Progenitor cell of endocrine pancreas (in vitro differentiated cells): ENCODE measurements at regions not wholly inside any gene's neighbourhood (a gene's known extent, or its start where the extent isn't known, plus 50 kb on each side); places are given as distances from the start of the nearest gene placed in this dataset.
"Not testable (repeated sequence)": the region's sequence is repeated elsewhere in the genome, so short reads cannot be mapped to it uniquely, and the experiment has no call there.

Experiments used
- DNase-seq: peaks from one replicate; pipeline ENCODE4 v3.0.0; 2021; ENCODE audit warnings: low spot score; ENCODE audit not compliant: unreplicated experiment
- H3K27ac Mint-ChIP-seq: 2 replicates; pipeline ENCODE4 v1.8.0; 2021; ENCODE audit warnings: mild to moderate bottlenecking, moderate library complexity, mixed read lengths
- H3K27me3 Mint-ChIP-seq: 2 replicates; pipeline ENCODE4 v1.8.0; 2021; ENCODE audit warnings: mixed read lengths
- H3K36me3 Mint-ChIP-seq: 2 replicates; pipeline ENCODE4 v1.8.0; 2022; ENCODE audit warnings: mixed read lengths; ENCODE audit not compliant: insufficient read depth
- H3K4me1 Mint-ChIP-seq: 2 replicates; pipeline ENCODE4 v1.8.0; 2021; ENCODE audit warnings: low read depth, mixed read lengths
- H3K4me3 Mint-ChIP-seq: 2 replicates; pipeline ENCODE4 v1.8.0; 2021; ENCODE audit warnings: low read depth, mild to moderate bottlenecking, moderate library complexity, mixed read lengths
- H3K9me3 Mint-ChIP-seq: 2 replicates; pipeline ENCODE4 v1.8.0; 2021; ENCODE audit warnings: low read depth, mixed read lengths
- TF ChIP-seq, protein P1 (sequence below): fragments of 200-600 bp; sonication (generic); IDR thresholded peaks from one replicate; pipeline ENCODE4 v1.5.0; 2021; ENCODE audit warnings: antibody characterized with exemption, mild to moderate bottlenecking; ENCODE audit not compliant: unreplicated experiment

DNA sequence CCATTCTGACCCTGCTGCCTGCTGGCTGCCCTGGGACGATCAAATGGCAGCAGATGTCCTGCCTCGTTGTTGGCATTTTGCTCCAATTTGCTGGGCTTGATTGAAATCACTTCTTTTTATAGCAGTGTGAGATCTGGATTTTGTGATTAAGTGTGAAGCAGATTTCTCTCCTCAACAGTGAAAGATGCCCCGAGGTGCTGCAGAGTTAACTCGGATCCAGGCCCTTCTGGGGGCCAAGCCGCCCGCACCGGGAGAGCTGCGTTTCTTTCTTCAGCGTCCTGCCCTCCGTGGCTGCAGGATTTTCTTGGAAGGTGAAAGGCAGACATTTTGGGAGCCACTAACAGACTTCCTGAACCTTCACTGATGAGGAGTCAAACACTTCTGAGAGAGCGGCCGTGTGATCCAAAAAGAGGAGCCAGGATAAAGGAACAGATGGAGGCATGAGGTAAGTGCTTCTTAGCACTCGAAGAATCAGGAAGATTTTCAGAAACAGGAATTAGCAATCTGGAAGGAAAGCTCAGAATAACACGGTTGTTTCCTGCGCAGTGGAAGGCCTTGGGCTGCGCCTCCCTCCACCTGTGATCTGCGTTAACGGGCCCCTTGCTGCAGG lies 139.5 kb upstream of the AFDN start:
- Mint-ChIP-seq H3K36me3 (peaks cover 2% of the 10 kb centered on the region), H3K27me3 (no peaks in the 10 kb centered on the region), H3K4me3 (no peak overlapping the region), H3K27ac (no peak overlapping the region), H3K4me1 (peaks cover 53% of the 10 kb centered on the region), H3K9me3 (peaks cover 3% of the 10 kb centered on the region)
- no peak for DNase-seq
- TF ChIP-seq, protein P1, sequence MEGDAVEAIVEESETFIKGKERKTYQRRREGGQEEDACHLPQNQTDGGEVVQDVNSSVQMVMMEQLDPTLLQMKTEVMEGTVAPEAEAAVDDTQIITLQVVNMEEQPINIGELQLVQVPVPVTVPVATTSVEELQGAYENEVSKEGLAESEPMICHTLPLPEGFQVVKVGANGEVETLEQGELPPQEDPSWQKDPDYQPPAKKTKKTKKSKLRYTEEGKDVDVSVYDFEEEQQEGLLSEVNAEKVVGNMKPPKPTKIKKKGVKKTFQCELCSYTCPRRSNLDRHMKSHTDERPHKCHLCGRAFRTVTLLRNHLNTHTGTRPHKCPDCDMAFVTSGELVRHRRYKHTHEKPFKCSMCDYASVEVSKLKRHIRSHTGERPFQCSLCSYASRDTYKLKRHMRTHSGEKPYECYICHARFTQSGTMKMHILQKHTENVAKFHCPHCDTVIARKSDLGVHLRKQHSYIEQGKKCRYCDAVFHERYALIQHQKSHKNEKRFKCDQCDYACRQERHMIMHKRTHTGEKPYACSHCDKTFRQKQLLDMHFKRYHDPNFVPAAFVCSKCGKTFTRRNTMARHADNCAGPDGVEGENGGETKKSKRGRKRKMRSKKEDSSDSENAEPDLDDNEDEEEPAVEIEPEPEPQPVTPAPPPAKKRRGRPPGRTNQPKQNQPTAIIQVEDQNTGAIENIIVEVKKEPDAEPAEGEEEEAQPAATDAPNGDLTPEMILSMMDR: no peak

DNA sequence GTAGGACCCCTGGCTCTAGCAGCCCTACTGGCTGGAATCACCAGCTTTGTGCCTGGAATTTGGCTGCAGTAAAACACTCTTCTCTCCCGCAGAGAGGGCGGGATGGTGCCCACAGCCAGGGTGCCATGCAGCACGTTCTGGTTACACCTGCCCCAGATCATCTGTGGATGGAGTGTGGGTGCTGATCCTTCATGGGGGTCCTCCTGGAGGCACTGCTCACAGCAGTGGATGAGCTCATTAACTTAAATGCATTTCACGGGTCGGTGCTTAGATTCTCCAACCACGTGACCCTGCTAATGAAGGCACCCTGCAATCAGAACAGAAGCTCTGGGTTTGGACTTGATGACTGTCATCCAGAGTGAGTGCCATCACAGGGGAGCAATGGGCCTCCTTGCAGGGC lies 138.6 kb upstream of the AFDN start:
- TF ChIP-seq, protein P1: no peak
- peaks cover 3% of the 10 kb centered on the region for H3K9me3 Mint-ChIP-seq
- H3K4me3 Mint-ChIP-seq: no peak overlapping the region
- no peak overlapping the region for H3K27ac Mint-ChIP-seq
- DNase-seq: no peak
- peaks cover 49% of the 10 kb centered on the region for H3K4me1 Mint-ChIP-seq
- H3K27me3 Mint-ChIP-seq: no peaks in the 10 kb centered on the region
- H3K36me3 Mint-ChIP-seq: peaks cover 2% of the 10 kb centered on the region

DNA sequence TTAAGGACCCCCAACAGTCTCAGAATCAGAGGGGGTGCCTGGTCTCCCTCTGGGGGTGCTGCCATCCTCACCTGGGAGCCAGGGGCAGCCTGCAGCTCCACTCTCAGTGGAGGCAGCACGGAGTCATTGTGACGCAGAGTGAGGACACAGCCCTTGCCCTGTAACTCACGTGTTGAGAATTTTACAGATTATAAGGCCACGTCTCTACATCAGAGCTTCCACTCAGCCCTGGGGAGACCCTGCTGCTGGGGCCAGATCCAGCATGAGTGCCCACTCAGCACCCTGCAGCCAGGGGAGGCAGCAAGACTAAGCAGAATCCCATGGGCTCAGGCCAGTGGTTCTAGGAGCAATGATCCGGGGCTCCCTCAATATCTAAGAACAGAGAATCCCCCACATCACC lies 137.4 kb upstream of the AFDN start:
- Mint-ChIP-seq H3K9me3 (peaks cover 1% of the 10 kb centered on the region), H3K27ac (no peak overlapping the region), H3K4me3 (no peak overlapping the region), H3K36me3 (peaks cover 2% of the 10 kb centered on the region), H3K4me1 (peaks cover 39% of the 10 kb centered on the region), H3K27me3 (no peaks in the 10 kb centered on the region)
- TF ChIP-seq, protein P1: no peak
- no peak for DNase-seq

DNA sequence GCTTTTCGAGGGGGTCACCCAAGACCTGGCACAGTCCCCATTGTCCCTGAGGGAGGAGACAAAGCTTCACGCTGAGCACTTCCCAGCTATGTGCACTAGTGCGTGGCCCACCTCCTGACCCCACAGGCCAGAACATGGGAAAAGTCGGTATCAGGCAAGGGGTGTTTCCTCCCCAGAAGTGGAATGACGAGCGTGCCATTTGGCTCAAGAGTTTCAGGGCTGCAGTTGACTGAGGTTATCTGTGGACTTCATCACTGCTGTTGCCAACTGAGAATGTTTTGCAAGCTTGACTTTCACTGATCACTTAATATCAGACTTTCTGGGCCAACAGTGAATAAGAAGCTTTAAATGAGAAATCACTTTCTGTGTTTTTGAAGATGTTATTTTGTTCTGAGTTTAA lies 137.0 kb upstream of the AFDN start:
- DNase-seq: no peak
- H3K27ac Mint-ChIP-seq: no peak overlapping the region
- peaks cover 4% of the 10 kb centered on the region for H3K9me3 Mint-ChIP-seq
- H3K27me3 Mint-ChIP-seq: no peaks in the 10 kb centered on the region
- peaks cover 34% of the 10 kb centered on the region for H3K4me1 Mint-ChIP-seq
- H3K36me3 Mint-ChIP-seq: peaks cover 2% of the 10 kb centered on the region
- H3K4me3 Mint-ChIP-seq: no peak overlapping the region
- TF ChIP-seq, protein P1: no peak

DNA sequence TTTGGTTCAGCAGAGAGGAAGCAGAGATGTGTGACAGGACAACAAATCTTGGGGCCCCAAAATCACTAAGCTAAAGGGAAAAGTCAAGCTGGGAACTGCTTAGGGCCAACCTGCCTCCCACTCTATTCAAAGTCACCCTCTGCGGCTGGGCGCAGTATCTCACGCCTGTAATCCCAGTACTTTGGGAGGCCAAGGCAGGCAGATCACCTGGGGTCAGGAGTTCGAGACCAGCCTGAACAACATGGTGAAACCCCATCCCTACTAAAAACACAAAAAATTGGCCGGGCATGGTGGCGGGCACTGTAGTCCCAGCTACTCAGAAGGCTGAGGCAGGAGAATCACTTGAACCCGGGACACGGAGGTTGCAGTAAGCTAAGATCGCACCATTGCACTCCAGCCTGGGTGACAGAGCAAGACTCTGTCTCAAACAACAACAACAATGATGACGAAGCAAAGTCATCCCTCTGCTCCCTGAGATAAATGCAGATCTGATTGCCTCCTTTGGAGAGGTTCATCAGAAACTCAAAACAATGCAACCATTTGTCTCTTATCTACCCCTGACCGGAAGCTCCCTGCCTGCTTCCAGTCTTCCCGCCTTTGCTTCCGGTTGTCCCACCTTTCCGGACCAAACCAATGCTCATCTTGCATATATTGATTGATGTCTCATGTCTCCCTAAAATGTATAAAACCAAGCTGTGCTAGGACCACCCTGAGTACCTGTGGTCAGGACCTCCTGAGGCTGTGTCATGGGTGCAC lies 136.4 kb upstream of the AFDN start:
- H3K27ac Mint-ChIP-seq, DNase-seq, H3K36me3 Mint-ChIP-seq, H3K9me3 Mint-ChIP-seq, H3K4me3 Mint-ChIP-seq, H3K27me3 Mint-ChIP-seq: not testable (repeated sequence)
- peaks cover 28% of the 10 kb centered on the region for H3K4me1 Mint-ChIP-seq

DNA sequence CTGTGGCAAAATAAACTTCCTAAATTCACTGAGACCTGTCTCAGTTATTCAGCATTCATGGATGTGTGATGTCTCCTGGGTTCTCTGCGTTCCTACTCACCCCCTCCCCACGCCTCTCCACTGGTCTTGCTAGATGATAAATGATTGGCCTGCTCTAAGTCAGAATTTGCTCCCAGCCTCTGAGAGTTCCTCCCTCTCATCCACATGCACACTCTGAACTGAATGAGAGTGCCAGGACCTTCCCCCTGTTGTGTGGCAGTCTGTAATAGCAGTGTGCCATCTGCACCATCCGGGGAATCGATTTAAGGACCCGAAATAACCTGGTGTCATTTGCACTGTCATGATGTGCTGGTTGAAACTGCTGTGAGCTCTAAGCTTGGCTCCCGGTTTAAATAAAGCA lies 135.8 kb upstream of the AFDN start:
- Mint-ChIP-seq H3K9me3 (peaks cover 4% of the 10 kb centered on the region), H3K36me3 (no peaks in the 10 kb centered on the region), H3K4me1 (peaks cover 23% of the 10 kb centered on the region), H3K27ac (peak overlapping the region; percentile 2), H3K4me3 (no peak overlapping the region), H3K27me3 (no peaks in the 10 kb centered on the region)
- DNase-seq: no peak
- TF ChIP-seq, protein P1: no peak
